Ovary (tissue), 7 donors: ENCODE measurements at regions not wholly inside any gene's neighbourhood (a gene's known extent, or its start where the extent isn't known, plus 50 kb on each side); places are given as distances from the start of the nearest gene placed in this dataset.
"Not testable (repeated sequence)": the region's sequence is repeated elsewhere in the genome, so short reads cannot be mapped to it uniquely, and the experiment has no call there.

ENCODE experiments used
- DNase-seq, 5 donors: peaks; one replicate each; pipeline ENCODE4 v3.0.0-alpha.2; 2019 to 2020
- H3K27ac ChIP-seq, 2 donors: fragments of 200-600 bp; one replicate each; pipeline versions ENCODE4 v1.5.1 to v1.8.0; 2019 to 2022
- H3K27me3 ChIP-seq: fragments of 200-600 bp; one replicate; pipeline ENCODE4 v1.8.0; 2022
- H3K36me3 ChIP-seq: fragments of 200-600 bp; sonication (generic); one replicate; pipeline ENCODE4 v1.5.1; 2019
- H3K4me1 ChIP-seq: one replicate; pipeline ENCODE4 v1.8.1; 2013; ENCODE audit warnings: mild to moderate bottlenecking, moderate library complexity; ENCODE audit not compliant: insufficient read depth
- H3K4me3 ChIP-seq: fragments of 200-600 bp; sonication (generic); one replicate; pipeline ENCODE4 v1.5.1; 2017
- H3K9me3 ChIP-seq, 2 donors: fragments of 200-600 bp in 1 of 2; sonication (generic) in 1 of 2; one replicate each; pipeline versions ENCODE4 v1.5.1 to v1.8.1; 2013 to 2019; ENCODE audit warnings: mild to moderate bottlenecking in 1 of 2, moderate library complexity in 1 of 2
- EP300 ChIP-seq: sonication (generic); formaldehyde crosslinking; IDR thresholded peaks from one replicate; pipeline ENCODE4 v1.6.1; 2017; ENCODE audit warnings: antibody characterized with exemption
- POLR2A ChIP-seq: fragments of 450-650 bp; IDR thresholded peaks from one replicate; pipeline ENCODE4 v1.6.1; 2017; ENCODE audit warnings: antibody characterized with exemption, mild to moderate bottlenecking, moderate library complexity
- WGBS, 3 donors: extraction: QIAGEN DNeasy Blood & Tissue Kit in 1 of 3; methylation state at CpG; one replicate each; pipeline versions ENCODE4 v1.1.5 to v1.1.7; 2013 to 2017; 5-methylcytosine and 5-hydroxymethylcytosine counted together
- intact Hi-C, 4 donors: fragments of 100-400 bp; cut with DNase I; formaldehyde crosslinking; loops; one replicate each; pipeline versions ENCODE4 v1.11.0 to v1.15.1; 2022 to 2023
- TF ChIP-seq, protein P1 (sequence below), 3 donors: fragments of 450-650 bp in 2 of 3; fragments of 200-600 bp in 1 of 3; IDR thresholded peaks; one replicate each; pipeline versions ENCODE4 v1.5.1 to v1.8.0; 2016 to 2022; ENCODE audit warnings: antibody characterized with exemption in 3 of 3, mild to moderate bottlenecking in 1 of 3
- donor health status: DM: no; HTN: no; CAD: no; lungs with moderate emphysema.
- donor health status: DM: no; HTN: no; CAD: no.
- donor health status: Bipolar disorder and iron deficiency.
- donor health status: DM: no; HTN: no; CAD: no.
- donor health status: DM: yes; HTN: yes; CAD: no.

DNA sequence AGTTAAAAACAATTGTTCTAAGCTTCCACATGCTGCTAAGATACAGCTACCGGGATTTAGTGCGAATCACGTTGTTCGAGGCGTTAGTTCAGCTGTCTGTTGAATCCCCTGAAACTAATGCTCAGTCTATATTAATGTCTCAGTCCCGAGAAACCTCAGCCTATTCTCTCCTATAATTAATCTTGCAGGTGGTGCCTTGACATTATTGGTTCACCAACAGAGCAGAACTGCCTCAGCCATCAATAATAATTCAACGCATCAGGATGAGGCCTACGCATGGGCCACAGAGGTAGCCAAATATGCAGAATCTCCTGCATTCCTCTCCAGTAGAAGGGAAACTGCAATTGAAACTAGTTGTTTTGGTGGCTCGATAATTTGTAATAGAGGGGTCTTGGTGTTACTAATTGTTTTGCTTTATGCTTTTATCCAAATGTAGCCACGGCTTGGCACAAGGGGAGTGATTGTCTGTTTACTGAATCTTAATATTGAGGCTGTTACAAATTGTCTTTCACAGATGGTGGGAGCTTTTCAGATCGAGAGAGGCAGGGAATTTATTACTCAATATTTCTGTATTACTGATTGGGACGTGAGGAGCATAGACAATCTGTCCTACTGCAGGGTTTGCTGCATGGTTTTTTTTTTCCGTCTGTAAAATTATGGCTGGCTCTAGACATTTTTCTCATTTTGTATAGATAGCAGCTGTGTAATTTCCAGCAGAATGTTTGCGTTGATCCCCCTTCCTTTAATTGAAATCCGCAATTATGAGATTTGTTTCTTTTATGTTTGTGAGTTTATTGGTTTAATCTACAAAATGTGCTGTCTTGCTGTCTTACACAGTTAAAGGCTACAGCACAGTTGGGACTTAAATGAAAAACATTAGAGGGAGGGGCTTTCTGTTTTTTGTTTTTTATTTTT is 1036.5 kb upstream of the NOVA1 start:
- no peak for DNase-seq
- TF ChIP-seq, protein P1, sequence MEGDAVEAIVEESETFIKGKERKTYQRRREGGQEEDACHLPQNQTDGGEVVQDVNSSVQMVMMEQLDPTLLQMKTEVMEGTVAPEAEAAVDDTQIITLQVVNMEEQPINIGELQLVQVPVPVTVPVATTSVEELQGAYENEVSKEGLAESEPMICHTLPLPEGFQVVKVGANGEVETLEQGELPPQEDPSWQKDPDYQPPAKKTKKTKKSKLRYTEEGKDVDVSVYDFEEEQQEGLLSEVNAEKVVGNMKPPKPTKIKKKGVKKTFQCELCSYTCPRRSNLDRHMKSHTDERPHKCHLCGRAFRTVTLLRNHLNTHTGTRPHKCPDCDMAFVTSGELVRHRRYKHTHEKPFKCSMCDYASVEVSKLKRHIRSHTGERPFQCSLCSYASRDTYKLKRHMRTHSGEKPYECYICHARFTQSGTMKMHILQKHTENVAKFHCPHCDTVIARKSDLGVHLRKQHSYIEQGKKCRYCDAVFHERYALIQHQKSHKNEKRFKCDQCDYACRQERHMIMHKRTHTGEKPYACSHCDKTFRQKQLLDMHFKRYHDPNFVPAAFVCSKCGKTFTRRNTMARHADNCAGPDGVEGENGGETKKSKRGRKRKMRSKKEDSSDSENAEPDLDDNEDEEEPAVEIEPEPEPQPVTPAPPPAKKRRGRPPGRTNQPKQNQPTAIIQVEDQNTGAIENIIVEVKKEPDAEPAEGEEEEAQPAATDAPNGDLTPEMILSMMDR (IDR thresholded peaks at IDR 0.05) = no peak
- TF ChIP-seq POLR2A (no peak), EP300 (no peak)
- 75 to 78% (median 77%) methylated on average over 15 of the region's 15 CpGs for WGBS, 3 donors
- no peaks in the 10 kb centered on the region for H3K9me3 ChIP-seq
- no peak overlapping the region for H3K4me3 ChIP-seq
- no peaks in the 10 kb centered on the region for H3K27me3 ChIP-seq
- intact Hi-C loops = no loop called here
- H3K27ac ChIP-seq = no peak overlapping the region
- H3K36me3 ChIP-seq = no peaks in the 10 kb centered on the region
- no peaks in the 10 kb centered on the region for H3K4me1 ChIP-seq

GRCh38 chr14:27640688-27641087 is 1042.9 kb upstream of the NOVA1 start:
- H3K4me3 ChIP-seq, DNase-seq, H3K36me3 ChIP-seq, H3K27ac ChIP-seq, H3K27me3 ChIP-seq, H3K9me3 ChIP-seq, intact Hi-C loops, H3K4me1 ChIP-seq: not testable (repeated sequence)
- 94 to 100% (median 97%) methylated on average over 1 of the region's 1 CpG for WGBS, 3 donors

DNA sequence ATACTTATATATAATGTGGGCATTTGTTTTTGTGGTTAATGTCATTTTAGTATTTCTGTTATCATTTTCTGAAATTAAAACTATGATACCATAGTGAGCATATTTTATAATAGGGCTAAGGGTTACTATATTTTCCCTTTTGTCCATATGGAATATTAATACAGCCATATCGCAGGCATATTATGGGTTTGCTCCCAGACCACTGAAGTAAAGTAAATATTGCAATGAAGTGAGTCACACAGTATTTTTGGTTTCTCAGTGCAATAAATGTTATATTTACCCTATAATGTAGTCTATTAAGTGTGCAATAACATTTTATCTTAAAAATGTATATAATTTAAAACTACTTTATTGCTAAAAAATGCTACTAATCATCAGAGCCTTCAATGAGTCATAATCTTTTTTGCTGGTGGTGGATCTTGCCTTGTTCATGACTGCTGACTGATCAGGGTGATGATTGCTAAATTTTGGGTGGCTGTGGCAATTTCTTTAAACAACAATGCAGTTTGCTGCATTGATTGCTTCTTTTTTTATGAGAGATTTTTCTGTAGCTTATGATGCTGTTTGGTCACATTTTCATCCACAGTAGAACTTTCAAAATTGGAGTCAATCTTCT is 1044.5 kb upstream of the NOVA1 start:
- Histone ChIP-seq H3K4me3 (no peak overlapping the region), H3K36me3 (no peaks in the 10 kb centered on the region), H3K9me3 (no peaks in the 10 kb centered on the region), H3K27me3 (no peaks in the 10 kb centered on the region), H3K27ac (no peak overlapping the region), H3K4me1 (no peaks in the 10 kb centered on the region)
- 97 to 98% (median 98%) methylated on average over 1 of the region's 1 CpG for WGBS, 3 donors
- TF ChIP-seq POLR2A (no peak), EP300 (no peak)
- TF ChIP-seq, protein P1 (IDR thresholded peaks at IDR 0.05) = no peak
- DNase-seq = no peak
- intact Hi-C loops = no loop called here

GRCh38 chr14:27660683-27661082 is 1062.8 kb upstream of the NOVA1 start:
- WGBS, 3 donors = 75 to 85% (median 80%) methylated on average over 1 of the region's 1 CpG
- DNase-seq = no peak
- Histone ChIP-seq H3K27me3 (no peaks in the 10 kb centered on the region), H3K4me3 (no peak overlapping the region), H3K4me1 (no peaks in the 10 kb centered on the region), H3K36me3 (no peaks in the 10 kb centered on the region), H3K27ac (no peak overlapping the region), H3K9me3 (no peaks in the 10 kb centered on the region)
- intact Hi-C loops = no loop called here
- TF ChIP-seq POLR2A (no peak), EP300 (no peak)
- TF ChIP-seq, protein P1 (IDR thresholded peaks at IDR 0.05) = no peak

DNA sequence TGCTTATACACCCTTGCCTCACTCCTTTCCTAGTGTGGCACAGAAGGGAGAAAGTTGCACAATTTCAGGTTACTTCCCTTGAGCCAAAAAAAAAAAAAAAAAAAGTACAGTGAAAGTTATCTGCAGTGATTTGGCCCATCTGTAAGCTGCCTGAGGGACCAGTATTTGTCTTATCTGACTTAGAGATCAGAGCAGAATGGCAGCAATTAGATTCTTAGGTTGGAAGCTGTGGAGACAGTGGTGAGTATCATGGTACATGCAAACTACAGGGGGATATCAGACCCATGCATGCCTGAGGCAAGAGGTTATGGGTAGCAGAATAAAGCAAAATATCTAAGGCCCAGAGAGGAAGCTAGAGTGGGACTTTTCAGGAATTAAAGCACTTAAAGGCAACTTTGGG is 1070.7 kb upstream of the NOVA1 start:
- intact Hi-C loops = no loop called here
- DNase-seq = no peak
- Histone ChIP-seq H3K36me3 (no peaks in the 10 kb centered on the region), H3K4me3 (no peak overlapping the region), H3K4me1 (no peaks in the 10 kb centered on the region), H3K27me3 (no peaks in the 10 kb centered on the region), H3K9me3 (no peaks in the 10 kb centered on the region), H3K27ac (no peak overlapping the region)
- no peak for TF ChIP-seq EP300
- TF ChIP-seq POLR2A = no peak
- TF ChIP-seq, protein P1 (IDR thresholded peaks at IDR 0.05) = no peak
